HepG2 (cell line): ENCODE measurements at regions not wholly inside any gene's neighbourhood (a gene's known extent, or its start where the extent isn't known, plus 50 kb on each side); places are given as distances from the start of the nearest gene placed in this dataset.

Source experiments
- ATAC-seq: fragments of 200-7000 bp; cut with Tn5 transposase; 3 replicates; pipeline ENCODE4 v1.9.1; 2020; ENCODE audit warnings: mild to moderate bottlenecking, moderate library complexity
- BruUV-seq: library from RNA; stranded (reverse); fragments of 400-500 nt; replicated peaks from 2 replicates; lab custom pipeline; 2021; lab: Mats Ljungman, UMichigan
- CTCF ChIA-PET: fragments of 300-600 bp; formaldehyde crosslinking; extraction: SDS; loops from one replicate; lab custom pipeline; 2021; ENCODE audit warnings: low total read pairs, inconsistent platforms, low intra/inter-chr PET ratio; lab: Yijun Ruan, JAX
- POLR2A ChIA-PET: fragments of 350-600 bp; sonication (Branson Sonifier 250); formaldehyde crosslinking; loops from one replicate; lab custom pipeline; 2020; ENCODE audit warnings: antibody characterized with exemption, inconsistent platforms; lab: Yijun Ruan, JAX
- DNase-seq: peaks from one replicate; pipeline ENCODE4 v3.0.0-alpha.2; 2015; ENCODE audit warnings: low spot score
- FAIRE-seq: peaks from 3 replicates; lab custom pipeline; 2011; peaks lifted over from hg19 to GRCh38; lab: Jason Lieb, UNC
- H2AFZ ChIP-seq: one replicate; pipeline ENCODE4 v1.6.1; 2011; ENCODE audit warnings: low read length, inconsistent platforms
- H3K27ac ChIP-seq: fragments of 300-600 bp; 3 replicates; pipeline ENCODE4 v1.8.0; 2011; ENCODE audit warnings: mixed run types, mild to moderate bottlenecking, mixed read lengths, low read length, inconsistent platforms; ENCODE audit not compliant: insufficient read depth; ENCODE audit errors: extremely low read length
- H3K27me3 ChIP-seq, 2 experiments: fragments of 200-600 bp in 1 of 2; 2 replicates in 1 of 2; 3 replicates in 1 of 2; pipeline versions ENCODE4 v1.6.0 to v1.8.0; 2011; ENCODE audit warnings: low read length in 2 of 2, mild to moderate bottlenecking in 2 of 2, moderate library complexity in 2 of 2, inconsistent platforms in 1 of 2; ENCODE audit not compliant: insufficient read depth in 2 of 2, control insufficient read depth in 1 of 2
- H3K36me3 ChIP-seq, 2 experiments: fragments of 200-600 bp in 1 of 2; replicated peaks in 1 of 2; 2 replicates in 1 of 2; 3 replicates in 1 of 2; pipeline versions ENCODE4 v1.5.1 to v1.8.0; 2011; ENCODE audit warnings: low read length in 2 of 2, inconsistent platforms in 1 of 2; ENCODE audit not compliant: insufficient read depth in 2 of 2, control insufficient read depth in 1 of 2
- H3K4me1 ChIP-seq: 2 replicates; pipeline ENCODE4 v1.5.1; 2012; ENCODE audit warnings: low read length, inconsistent platforms; ENCODE audit not compliant: insufficient read depth
- H3K4me2 ChIP-seq: 2 replicates; pipeline ENCODE4 v1.6.0; 2011; ENCODE audit warnings: low read depth, low read length, inconsistent platforms
- H3K4me3 ChIP-seq, 3 experiments: fragments of 200-600 bp in 1 of 3; sonication (generic), shearing (Covaris generic) in 1 of 3; replicated peaks in 1 of 3; 2 replicates each; pipeline ENCODE4 v1.5.1; 2011 to 2016; ENCODE audit warnings: low read length in 3 of 3, inconsistent platforms in 2 of 3, low read depth in 2 of 3, mild to moderate bottlenecking in 2 of 3, control low read depth in 1 of 3, mixed read lengths in 1 of 3; ENCODE audit not compliant: insufficient read depth in 1 of 3
- H3K79me2 ChIP-seq: one replicate; pipeline ENCODE4 v1.6.1; 2011; ENCODE audit warnings: low read length, inconsistent platforms; ENCODE audit not compliant: insufficient read depth
- H3K9ac ChIP-seq: 2 replicates; pipeline ENCODE4 v1.6.0; 2011; ENCODE audit warnings: mild to moderate bottlenecking, low read depth, low read length, inconsistent platforms; ENCODE audit not compliant: insufficient read depth
- H3K9me3 ChIP-seq: 2 replicates; pipeline ENCODE4 v1.5.1; 2012; ENCODE audit warnings: mild to moderate bottlenecking, low read length
- H4K20me1 ChIP-seq: 2 replicates; pipeline ENCODE4 v1.6.0; 2011; ENCODE audit warnings: inconsistent platforms, mild to moderate bottlenecking, low read length, moderate library complexity; ENCODE audit not compliant: insufficient read depth
- CBX2 ChIP-seq, 2 experiments: fragments of 200-600 bp in 1 of 2; sonication (generic); formaldehyde crosslinking in 1 of 2; IDR thresholded peaks; 2 replicates each; pipeline versions ENCODE4 v1.7.0 to v1.8.1; 2018 to 2022; ENCODE audit warnings: low read depth in 2 of 2, low read length in 1 of 2, mild to moderate bottlenecking in 1 of 2, missing genetic modification reagents in 1 of 2
- EZH2 ChIP-seq: conservative IDR thresholded peaks from 2 replicates; pipeline ENCODE4 v1.6.1; 2012; ENCODE audit warnings: mild to moderate bottlenecking, low read depth, low read length, moderate library complexity
- KDM6A ChIP-seq: IDR thresholded peaks from 2 replicates; pipeline ENCODE4 v1.6.1; 2016; ENCODE audit warnings: low read depth
- NCOA2 ChIP-seq: sonication (generic); formaldehyde crosslinking; IDR thresholded peaks from 2 replicates; pipeline ENCODE4 v1.8.0; 2022; ENCODE audit warnings: inconsistent platforms
- PBX2 ChIP-seq: IDR thresholded peaks from 2 replicates; pipeline ENCODE4 v1.6.1; 2016; ENCODE audit warnings: control low read depth
- PRDM15 ChIP-seq: sonication (generic); formaldehyde crosslinking; IDR thresholded peaks from 2 replicates; pipeline ENCODE4 v1.4.0; 2020; ENCODE audit warnings: missing genetic modification reagents
- SALL2 ChIP-seq: sonication (generic); formaldehyde crosslinking; IDR thresholded peaks from 2 replicates; pipeline ENCODE4 v1.8.1; 2023; ENCODE audit warnings: mild to moderate bottlenecking, missing genetic modification reagents, inconsistent platforms
- ZBTB8A ChIP-seq: sonication (generic); formaldehyde crosslinking; IDR thresholded peaks from 2 replicates; pipeline ENCODE4 v1.4.0; 2020; ENCODE audit warnings: mild to moderate bottlenecking, low read depth, missing genetic modification reagents, borderline replicate concordance
- ZNF180 ChIP-seq: sonication (generic); formaldehyde crosslinking; IDR thresholded peaks from 2 replicates; pipeline ENCODE4 v1.4.0; 2020; ENCODE audit warnings: low read depth, missing genetic modification reagents, borderline replicate concordance
- ZNF296 ChIP-seq: sonication (generic); formaldehyde crosslinking; conservative IDR thresholded peaks from 2 replicates; pipeline ENCODE4 v1.5.0; 2020; ENCODE audit warnings: mild to moderate bottlenecking, missing genetic modification reagents
- WGBS: methylation state at CpG from one replicate; pipeline ENCODE4 v1.1.6; 2017; ENCODE audit warnings: low lambda C conversion rate; 5-methylcytosine and 5-hydroxymethylcytosine counted together
- in situ Hi-C: cut with HindIII; loops from 2 replicates; pipeline ENCODE4 v1.10.0; 2017; ENCODE audit warnings: low pct_unique_long_range_greater_than_20kb; ENCODE audit not compliant: extremely low pct_ligation_motif_present
- intact Hi-C: fragments of 100-400 bp; cut with micrococcal nuclease; formaldehyde crosslinking; loops from one replicate; pipeline ENCODE4 v1.10.0; 2022; ENCODE audit not compliant: unreplicated experiment

GRCh38 chr13:73416093-73416492, 357.3 kb downstream of the KLF5 start (continued):
- TF ChIP-seq ZNF180 (CRISPR knock-in tag): no peak

GRCh38 chr13:73413656-73414055, 354.9 kb downstream of the KLF5 start:
- H3K36me3 ChIP-seq: no peaks in the 10 kb centered on the region
- DNase-seq (no peak), FAIRE-seq (no peak), ATAC-seq (no peak)
- in situ Hi-C loops: loop anchor here (10.0 to 25.0 kb wide), 2 partner anchors 351 to 569 kb away; partner anchors contain the start of gene KLF5
- H3K4me1 ChIP-seq: no peaks in the 10 kb centered on the region
- H3K79me2 ChIP-seq: no peaks in the 10 kb centered on the region
- no TSS peak for BruUV-seq
- intact Hi-C loops: no loop called here
- H3K4me2 ChIP-seq: no peak overlapping the region
- WGBS: 65% methylated on average over 6 of the region's 6 CpGs
- POLR2A ChIA-PET: no interaction called here
- H4K20me1 ChIP-seq: no peaks in the 10 kb centered on the region
- no peaks in the 10 kb centered on the region for H3K9me3 ChIP-seq
- no peaks in the 10 kb centered on the region; a peak in 1 of 5 replicates for H3K27me3 ChIP-seq
- no peak overlapping the region for H3K9ac ChIP-seq
- H3K27ac ChIP-seq: no peak overlapping the region
- H2AFZ ChIP-seq: no peak overlapping the region
- CTCF ChIA-PET: no interaction called here
- H3K4me3 ChIP-seq: no peak overlapping the region
- TF ChIP-seq NCOA2 (CRISPR knock-in tag): no peak
- TF ChIP-seq ZNF296 (CRISPR knock-in tag): no peak
- no peak for TF ChIP-seq CBX2 (IDR thresholded peaks at IDR 0.05; ENCODE audit: low read depth, low read length)
- TF ChIP-seq CBX2 (CRISPR knock-in tag; IDR thresholded peaks at IDR 0.05; ENCODE audit: low read depth): no peak
- no peak for TF ChIP-seq PBX2 (CRISPR knock-in tag)
- no peak for TF ChIP-seq ZBTB8A (CRISPR knock-in tag)
- no peak for TF ChIP-seq SALL2 (CRISPR knock-in tag)
- no peak for TF ChIP-seq KDM6A
- no peak for TF ChIP-seq PRDM15 (CRISPR knock-in tag)
- no peak for TF ChIP-seq EZH2
